ENCODE measurements at regions not wholly inside any gene's neighbourhood (a gene's known extent, or its start where the extent isn't known, plus 50 kb on each side); places are given as distances from the start of the nearest gene placed in this dataset.
"Not testable (repeated sequence)": the region's sequence is repeated elsewhere in the genome, so short reads cannot be mapped to it uniquely, and the experiment has no call there.

DNA sequence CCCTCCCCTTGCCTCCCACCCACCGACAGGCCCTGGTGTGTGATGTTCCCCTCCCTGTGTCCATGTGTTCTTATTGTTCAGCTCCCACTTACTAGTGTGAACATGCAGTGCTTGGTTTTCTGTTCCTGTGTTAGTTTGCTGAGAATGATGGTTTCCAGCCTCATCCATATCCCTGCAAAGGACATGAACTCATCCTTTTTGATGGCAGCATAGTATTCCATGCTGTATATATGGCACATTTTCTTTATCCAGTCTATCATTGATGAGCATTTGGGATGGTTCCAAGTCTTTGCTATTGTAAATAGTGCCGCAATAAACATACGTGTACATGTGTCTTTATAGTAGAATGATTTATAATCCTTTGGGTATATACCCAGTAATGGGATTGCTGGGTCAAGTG is 538.1 kb upstream of the ZNF804A start:
- DNase-seq (ENCODE audit: low read depth in 2 of 2), result not testable (repeated sequence)

DNA sequence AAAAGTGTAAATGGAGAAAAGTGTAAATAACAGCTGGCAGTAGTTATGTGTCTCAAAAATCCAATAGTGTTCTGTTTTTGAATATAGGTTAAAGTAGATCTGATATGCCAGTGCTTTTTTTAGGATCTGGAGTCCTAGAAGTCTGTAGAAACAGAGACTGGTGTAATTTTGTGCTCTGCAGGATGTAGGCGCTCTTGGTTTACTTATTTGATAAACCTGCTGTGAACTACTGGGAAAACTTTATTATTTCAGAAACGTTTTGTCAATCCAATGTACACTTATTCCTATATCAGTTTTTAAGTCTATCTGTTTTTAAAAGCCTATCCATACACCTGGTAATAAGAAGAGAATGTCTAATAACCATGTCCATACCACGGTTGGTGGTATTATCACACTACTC is 530.8 kb upstream of the ZNF804A start:
- DNase-seq (ENCODE audit: low read depth in 2 of 2), result no peak

DNA sequence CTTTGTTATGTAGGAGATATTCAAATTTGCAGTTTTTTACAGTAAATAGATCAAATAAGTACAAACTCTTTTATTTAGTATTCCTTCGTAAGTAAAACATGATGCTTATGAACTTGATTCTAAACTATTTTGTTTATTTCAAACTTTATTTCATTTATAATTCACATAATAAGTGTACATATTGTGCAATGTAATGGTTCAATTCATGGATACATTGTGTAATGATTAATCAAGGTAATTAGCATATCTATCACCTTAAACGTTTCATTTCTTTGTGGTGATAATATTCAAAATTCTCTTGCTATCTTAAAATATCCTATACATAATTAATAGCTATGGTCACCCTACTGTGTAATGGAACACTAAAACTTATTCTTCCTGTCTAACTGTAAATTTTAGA is 525.9 kb upstream of the ZNF804A start:
- no peak for DNase-seq (ENCODE audit: low read depth in 2 of 2)

DNA sequence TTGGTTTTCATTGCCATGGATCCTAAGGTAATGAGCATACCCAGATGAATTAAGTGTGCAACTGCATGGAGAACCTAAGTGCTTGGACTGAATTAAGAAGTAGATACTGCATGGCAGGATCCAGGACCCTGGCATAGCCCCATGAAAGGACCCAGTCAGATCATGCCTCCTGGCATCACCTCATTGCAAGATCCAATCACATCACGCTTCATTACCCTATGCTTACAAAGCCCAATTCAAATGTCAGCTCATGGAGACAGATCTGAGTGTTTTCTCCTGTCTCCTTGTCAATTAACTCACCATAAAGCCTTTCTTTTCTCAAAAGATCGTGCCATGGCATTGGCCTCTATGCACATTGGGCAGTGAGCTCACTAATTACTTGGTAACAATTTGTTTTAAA is 519.8 kb upstream of the ZNF804A start:
- DNase-seq (ENCODE audit: low read depth in 2 of 2), result no peak

DNA sequence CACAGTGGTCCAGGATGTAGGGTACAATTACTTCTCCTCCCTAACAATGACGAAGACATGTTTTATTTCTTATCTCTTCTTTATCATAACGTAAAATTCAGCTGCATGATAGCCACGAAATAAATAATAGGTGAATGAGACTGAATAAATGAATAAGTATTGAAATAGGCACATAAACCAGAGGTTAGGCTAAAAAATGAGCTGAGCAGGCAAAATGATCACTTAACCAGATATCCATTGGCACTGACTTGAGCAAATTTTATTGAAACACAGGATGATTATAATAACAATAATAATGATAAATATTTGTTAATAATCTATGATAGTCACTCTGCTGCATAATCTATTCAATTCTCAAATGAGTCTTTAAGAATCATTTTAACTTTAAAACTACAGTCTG is 506.9 kb upstream of the ZNF804A start:
- no peak for DNase-seq (ENCODE audit: low read depth in 2 of 2)

DNA sequence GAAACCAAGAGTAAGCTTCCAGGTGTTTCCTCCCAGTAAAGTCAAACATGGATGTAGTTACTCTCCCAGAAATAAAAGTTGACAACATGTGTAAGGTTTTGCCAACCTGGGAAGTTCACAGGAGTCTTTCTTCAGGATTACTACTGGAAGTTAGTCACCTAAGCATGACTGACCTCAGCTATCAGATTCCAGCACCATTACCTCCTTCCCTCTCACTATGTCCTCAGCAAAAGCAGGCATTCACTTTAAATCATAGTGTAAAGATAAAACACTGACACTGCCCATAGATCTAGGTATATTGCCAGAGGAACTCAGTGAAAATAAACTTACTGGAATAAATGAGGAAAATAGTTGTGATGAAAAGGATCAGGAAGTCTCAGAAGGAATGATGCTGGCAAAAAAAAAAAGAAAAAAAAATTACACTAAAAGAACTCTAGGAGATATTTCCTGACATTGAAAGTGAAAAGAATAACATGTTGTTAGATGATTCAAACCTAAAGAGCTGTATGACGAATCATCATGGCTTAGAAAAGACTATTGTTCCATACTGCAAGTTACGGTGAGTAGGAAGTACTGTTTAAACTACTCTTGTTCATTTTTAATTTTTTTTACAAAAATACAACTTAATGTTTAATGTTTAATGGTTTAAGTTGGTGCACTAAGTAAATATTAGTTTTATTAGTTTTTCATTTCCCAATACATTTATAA is 484.5 kb upstream of the ZNF804A start:
- no peak for DNase-seq (ENCODE audit: low read depth in 2 of 2)

DNA sequence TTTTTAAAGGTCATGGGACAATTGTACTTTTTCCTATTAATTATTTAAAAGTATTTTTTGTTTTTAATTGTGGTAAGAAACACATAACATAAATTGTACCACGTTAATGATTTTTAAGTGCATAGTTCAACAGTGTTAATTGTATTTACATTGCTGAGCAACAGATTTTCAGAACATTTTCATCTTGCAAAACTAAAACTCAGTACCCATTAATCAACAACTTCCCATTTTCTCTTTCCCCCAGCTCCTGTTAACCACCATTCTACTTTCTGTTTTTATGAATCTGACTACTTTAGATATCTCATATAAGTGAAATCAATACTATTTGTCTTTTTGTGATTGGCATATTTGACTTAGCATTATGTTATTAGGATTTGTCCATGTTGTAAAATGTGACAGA is 483.9 kb upstream of the ZNF804A start:
- no peak for DNase-seq (ENCODE audit: low read depth in 2 of 2)

DNA sequence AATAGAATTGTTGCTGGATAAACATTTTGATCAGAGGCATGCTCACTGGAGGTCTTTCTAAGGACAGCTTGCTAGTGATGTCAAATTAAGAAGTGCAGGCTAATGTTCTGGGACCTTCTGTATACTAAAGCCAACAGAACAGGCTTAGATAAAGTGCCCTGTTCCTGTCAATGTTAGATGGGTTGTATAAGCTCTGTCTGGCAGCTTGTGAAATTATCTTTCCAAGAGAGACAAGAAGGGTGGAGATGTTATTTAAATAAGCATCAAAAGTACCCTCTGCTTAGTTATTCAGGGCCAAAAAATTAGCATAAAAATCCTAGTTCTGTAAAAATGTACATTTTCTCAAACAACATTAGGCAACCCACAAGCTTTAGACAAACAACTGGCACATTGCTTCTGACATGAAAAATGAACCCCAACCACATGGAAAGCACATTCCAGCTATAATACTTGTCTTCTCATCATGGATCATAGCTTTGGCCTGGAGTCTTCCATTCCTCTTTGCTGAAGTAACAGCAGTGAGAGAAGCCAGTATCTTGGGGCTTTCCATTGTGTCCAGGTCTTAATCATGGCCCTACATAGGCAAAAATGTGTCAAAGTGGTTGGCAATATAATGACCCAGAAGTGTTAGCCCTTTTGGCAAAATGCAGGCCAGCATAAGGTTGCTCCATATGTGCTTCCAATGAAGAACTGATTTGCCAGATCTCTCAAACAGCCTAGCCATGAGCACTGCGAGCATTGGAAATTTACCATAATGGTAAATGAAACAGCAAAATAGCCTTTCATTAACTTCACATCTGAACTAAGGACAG is 478.1 kb upstream of the ZNF804A start:
- DNase-seq (ENCODE audit: low read depth in 2 of 2), result no peak

DNA sequence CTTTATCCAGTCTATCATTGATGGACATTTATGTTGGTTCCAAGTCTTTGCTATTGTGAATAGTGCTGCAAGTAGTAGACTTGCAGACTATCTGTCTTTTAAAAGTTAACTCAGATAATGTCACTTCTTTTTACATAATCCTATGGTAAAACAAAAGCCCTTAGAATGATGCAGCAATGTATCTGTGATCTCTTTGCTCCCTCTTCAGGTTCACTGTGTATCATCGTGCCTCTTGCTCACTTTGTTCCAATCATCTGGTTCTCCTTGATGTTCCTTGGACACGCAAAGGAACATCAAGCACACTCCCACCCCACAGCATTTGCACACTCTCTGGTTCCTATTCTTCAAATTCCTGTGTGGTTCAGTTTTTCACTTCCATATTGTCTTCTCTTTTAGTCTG is 472.5 kb upstream of the ZNF804A start:
- no peak for DNase-seq (ENCODE audit: low read depth in 2 of 2)

DNA sequence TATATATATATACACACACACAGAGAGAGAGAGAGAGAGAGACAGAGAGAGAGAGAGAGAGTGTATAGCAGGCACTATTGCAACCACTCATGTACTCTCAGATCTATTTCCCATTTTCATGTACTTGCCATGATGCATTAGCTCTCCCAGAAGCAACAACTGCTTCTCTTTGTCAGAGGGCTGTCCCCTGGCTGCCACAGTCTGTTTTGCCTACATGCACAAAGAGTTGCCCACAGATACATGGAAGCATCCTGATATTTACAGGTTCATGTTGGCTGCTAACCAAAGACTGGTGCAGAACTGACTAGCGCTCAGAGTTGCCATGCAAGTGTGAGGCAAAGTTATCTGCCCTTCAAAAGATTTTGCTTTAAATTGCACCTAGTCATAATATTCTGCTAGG is 469.3 kb upstream of the ZNF804A start:
- DNase-seq (ENCODE audit: low read depth in 2 of 2), result no peak

DNA sequence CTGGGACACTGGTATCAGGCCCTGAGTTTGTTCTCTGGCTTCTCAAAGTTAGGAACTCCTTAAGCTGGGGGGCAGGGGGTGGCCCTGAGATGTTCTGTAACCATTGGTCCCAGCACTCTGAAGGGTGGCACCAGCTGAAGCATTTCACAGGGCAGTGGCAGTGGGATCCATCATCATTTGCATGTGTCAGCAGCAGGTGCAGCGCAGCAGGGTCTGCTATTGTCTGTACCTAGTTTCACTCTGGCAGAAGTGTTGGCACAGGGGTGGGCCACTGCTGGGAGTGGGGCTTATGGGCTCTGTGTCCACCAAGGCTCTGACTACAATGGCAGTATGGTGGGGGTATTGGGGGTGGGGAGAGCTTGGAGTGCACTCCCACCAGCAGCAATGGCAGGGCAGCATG is 460.4 kb upstream of the ZNF804A start:
- DNase-seq (ENCODE audit: low read depth in 2 of 2), result no peak

DNA sequence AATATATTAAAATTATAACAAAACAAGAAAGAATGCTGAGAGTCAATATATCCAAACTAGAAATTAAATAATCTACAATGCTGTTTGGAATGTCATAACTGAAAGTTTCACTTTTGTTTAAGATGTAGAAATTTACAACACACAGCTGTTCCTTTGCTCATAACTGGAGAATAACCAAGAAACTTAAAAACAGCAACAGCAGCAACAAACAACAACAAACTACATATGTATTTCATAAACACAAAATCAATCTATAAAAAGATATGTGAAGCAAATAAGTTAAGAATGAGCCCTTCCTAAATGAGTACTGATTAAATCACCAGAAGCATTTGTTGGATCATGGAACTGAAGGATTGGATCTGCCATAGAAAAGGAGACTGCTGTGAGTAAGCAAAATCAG is 456.5 kb upstream of the ZNF804A start:
- DNase-seq (ENCODE audit: low read depth in 2 of 2), result no peak

DNA sequence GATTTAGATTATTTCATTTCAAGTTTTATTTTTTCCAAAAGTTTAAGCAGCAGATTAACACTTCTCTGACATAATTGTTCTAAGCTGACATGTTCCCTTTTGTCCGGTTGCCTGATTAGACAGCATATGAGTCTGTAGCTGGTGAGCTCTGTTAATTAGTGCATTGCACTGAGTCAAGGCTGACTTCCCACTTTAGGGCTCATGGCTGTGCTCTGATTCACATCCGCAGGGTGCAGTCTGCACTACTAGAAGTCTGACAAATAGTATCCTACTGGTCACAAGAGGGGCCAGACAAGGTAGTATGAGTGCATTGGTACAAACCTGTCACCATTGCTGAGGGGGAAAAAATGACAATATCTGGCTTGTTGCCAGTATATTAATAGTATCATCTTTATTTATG is 443.9 kb upstream of the ZNF804A start:
- DNase-seq (ENCODE audit: low read depth in 2 of 2), result peak; percentile 4 to 9

DNA sequence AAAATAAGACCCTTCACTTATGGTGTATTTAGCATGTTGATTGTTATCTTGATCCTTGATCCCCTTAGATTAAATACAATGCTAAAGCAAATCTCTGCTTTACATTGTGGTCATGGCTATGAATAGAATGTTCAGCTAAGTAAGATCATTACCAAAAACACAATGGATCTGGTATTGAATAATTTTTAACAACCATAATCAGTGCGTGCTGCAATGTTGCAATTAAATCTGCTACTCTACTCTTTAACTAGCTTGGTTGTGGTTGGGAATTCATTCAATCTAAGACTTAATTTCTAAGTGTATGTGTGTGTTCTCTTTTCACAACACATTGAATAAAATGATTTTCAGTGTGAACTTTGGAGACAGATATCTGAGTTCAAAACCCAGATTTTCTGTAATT is 442.5 kb upstream of the ZNF804A start:
- DNase-seq (ENCODE audit: low read depth in 2 of 2), result no peak

DNA sequence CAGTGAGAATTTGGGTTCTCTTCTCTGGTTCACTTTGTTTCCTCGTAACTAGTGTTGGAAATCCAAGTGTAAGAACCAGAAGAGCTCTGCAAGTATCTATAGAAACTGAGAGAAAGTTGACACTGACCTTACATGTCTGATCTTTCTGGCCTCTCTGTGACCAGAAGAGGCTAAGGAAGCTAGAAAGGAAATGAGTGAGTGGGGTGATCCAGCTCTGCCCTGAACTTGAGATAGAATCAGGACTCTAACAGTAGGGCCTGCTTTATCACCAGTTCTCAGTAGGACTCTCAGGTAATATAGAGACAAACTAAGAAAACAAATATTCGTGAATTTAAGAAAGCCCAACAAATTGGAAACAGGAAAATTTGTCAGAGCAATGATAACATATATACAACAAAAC is 441.2 kb upstream of the ZNF804A start:
- DNase-seq (ENCODE audit: low read depth in 2 of 2), result no peak

DNA sequence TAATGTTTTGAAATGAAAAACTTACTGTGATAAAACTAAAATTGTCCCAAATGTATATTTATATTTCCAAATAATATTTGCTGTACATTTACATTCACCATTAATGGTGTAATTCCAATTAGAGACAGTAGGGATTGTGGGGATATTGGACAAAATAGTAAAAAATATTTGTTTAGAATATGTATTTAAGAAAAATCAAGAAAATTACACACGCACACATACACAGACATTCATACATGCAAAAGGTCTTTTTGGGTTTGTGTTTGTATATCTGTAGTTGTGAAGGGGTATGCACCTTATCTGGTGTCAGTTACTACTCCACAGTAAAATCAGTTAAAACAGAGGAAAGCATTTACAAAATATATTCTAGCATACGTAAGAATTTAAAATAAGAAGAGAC is 435.9 kb upstream of the ZNF804A start:
- no peak for DNase-seq (ENCODE audit: low read depth in 2 of 2)

DNA sequence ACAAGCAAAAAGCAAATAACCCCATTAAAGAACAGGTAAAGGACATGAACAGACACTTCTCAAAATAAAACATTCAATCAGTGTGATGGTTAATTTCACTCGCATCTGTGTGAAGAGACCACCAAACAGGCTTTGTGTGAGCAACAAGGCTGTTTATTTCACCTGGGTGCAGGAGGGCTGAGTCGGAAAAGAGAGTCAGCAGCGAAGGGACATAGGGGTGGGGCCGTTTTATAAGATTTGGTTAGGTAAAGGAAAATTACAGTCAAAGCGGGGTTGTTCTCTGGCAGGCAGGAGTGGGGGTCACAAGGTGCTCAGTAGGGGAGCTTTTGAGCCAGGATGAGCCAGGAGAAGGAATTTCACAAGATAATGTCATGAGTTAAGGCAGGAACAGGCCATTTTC is 429.5 kb upstream of the ZNF804A start:
- not testable (repeated sequence) for DNase-seq (ENCODE audit: low read depth in 2 of 2)

DNA sequence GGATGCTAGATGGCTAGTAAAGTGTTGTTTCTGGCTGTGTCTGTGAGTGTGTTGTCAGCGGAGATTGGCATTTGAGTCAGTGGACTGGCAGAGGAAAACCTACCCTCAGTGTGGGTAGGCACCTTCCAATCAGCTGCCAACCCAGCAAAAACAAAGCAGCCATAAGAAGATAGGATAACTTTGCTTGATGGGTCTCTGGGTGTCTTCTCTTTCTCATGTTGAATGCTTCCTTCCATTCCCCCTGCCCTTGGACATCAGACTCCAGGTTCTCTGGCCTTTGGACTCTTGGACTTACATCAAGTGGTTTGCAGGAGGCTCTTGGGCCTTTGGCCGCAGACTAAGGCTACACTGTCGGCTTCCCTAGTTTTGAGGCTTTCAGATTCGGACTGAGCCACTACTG is 429.0 kb upstream of the ZNF804A start:
- no peak for DNase-seq (ENCODE audit: low read depth in 2 of 2)

DNA sequence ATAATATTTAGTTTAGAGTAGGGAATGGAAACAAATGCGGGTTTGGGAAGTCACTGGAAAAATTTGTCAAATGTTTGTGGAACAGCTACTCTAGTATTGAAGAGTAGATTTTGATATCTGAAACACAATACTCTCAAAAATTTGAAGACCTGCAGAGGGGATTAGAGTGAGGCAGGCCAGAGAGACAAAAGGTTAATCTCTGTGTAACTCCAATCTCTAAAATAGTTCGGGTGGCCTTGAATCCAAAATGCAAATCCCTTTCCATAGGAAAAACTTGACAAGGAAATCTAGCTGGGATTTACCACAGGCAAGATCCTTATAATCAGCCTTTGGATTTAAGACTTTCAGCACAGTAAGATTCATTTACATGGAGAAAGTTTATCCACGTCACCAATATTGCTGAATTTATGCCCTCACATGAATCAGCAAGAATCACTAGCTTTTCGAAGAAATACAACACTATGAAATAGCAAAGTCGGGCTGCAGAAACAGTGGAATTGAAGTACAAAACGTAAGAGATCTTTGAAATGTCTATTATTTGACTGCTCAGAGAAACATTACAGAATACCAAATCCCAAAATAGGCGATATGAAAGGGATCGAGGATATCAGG is 423.7 kb upstream of the ZNF804A start:
- no peak for DNase-seq (ENCODE audit: low read depth in 2 of 2)

DNA sequence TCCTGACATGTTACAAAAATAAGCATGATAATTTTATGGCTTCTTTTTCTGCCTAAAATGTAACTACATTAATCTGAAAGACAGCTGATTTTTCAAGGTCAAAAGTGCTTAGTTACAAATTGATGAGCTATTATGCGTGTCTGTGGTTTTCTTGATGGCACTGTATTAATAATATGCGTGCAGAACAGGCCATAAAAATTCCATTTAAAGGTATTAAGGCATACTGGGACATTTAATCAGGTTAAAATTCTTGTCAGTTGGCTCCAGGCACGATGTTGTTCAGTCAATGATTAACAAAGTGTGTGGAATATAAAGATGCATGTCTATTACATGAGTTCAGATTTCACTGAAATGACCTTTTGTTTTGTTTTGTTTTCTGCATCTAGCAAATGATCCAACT is 420.1 kb upstream of the ZNF804A start:
- DNase-seq (ENCODE audit: low read depth in 2 of 2), result no peak

DNA sequence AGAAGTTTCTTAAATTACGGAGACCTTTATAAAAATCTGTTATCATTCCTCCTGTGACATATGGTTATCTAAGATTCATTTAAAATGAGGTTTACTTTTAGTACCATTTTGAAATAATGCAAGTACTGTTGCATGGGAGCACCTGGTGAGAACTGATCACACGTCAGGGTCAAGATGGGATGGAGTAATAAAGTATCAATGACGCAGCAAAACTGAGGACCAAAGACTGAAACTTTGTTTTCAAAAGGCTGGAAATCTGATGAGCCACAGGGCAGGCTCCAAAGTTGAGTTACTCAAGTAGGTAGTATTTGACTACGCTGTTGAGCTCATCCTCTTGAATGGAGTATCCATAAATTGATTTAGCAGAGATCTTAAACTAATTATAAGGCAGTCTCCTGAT is 411.9 kb upstream of the ZNF804A start:
- no peak for DNase-seq (ENCODE audit: low read depth in 2 of 2)

DNA sequence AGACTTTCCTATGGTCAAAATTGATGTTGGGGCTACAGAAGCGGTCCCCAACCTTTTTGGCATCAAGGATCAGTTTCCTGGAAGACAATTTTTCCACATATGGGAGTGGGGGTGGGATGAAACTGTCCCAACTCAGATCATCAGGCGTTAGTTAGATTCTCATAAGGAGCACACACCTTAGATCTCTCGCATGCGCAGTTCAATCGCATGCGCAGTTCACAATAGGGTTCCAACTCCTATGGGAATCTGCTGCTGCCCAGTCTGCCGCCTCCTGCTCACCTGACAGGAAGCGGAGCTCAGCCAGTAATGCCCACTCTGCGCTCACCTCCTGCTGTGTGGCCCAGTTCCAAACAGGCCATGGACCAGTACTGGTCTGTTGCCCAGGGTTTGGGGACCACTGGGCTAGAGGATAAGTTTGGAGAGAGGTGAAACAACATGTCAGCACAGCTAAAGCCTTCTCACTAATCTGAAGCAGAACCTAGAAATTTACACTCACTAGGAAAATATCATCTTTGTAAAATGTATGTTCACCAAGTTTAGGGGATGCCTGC is 410.8 kb upstream of the ZNF804A start:
- DNase-seq (ENCODE audit: low read depth in 2 of 2), result no peak

DNA sequence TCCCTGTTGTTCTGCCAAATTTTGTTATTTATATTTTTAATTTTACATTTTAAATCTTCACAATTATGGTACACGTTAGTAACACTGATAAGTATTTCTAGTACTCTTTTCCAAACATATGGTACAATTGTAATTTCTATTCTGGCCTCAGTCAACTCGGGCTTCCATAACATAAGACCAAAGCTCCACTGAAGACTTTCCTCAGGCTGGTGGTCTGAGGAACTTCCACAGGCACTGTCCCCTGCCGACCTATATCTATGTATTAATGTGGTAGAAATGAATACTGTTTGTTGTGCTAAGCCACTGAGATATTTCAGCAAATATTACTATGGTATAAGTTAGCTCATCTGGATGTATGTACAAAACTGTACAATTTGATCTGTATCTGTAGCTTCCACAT is 407.6 kb upstream of the ZNF804A start:
- no peak for DNase-seq (ENCODE audit: low read depth in 2 of 2)

Data from fibroblast of skin of left biceps (primary cell).